ENCODE measurements at regions not wholly inside any gene's neighbourhood (a gene's known extent, or its start where the extent isn't known, plus 50 kb on each side); places are given as distances from the start of the nearest gene placed in this dataset.

- DNase-seq (ENCODE audit: low read depth, low spot score) = no peak
- H3K4me3 ChIP-seq (ENCODE audit: low read depth, low read length) = no peak overlapping the region
- TF ChIP-seq, protein P1, sequence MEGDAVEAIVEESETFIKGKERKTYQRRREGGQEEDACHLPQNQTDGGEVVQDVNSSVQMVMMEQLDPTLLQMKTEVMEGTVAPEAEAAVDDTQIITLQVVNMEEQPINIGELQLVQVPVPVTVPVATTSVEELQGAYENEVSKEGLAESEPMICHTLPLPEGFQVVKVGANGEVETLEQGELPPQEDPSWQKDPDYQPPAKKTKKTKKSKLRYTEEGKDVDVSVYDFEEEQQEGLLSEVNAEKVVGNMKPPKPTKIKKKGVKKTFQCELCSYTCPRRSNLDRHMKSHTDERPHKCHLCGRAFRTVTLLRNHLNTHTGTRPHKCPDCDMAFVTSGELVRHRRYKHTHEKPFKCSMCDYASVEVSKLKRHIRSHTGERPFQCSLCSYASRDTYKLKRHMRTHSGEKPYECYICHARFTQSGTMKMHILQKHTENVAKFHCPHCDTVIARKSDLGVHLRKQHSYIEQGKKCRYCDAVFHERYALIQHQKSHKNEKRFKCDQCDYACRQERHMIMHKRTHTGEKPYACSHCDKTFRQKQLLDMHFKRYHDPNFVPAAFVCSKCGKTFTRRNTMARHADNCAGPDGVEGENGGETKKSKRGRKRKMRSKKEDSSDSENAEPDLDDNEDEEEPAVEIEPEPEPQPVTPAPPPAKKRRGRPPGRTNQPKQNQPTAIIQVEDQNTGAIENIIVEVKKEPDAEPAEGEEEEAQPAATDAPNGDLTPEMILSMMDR (IDR thresholded peaks at IDR 0.05; ENCODE audit: low read depth, low read length) = no peak
- in situ Hi-C loops (cut with HindIII; ENCODE audit: low sequenced_read_pairs) = no loop called here
Measured at GRCh38 chr20:57932227-57932864, 222.5 kb upstream of the PMEPA1 start.

GRCh38 chr20:57930351-57930750 is 220.5 kb upstream of the PMEPA1 start:
- H3K4me3 ChIP-seq (ENCODE audit: low read depth, low read length) = no peak overlapping the region
- in situ Hi-C loops (cut with HindIII; ENCODE audit: low sequenced_read_pairs) = no loop called here
- DNase-seq (ENCODE audit: low read depth, low spot score) = no peak
- TF ChIP-seq, protein P1 (IDR thresholded peaks at IDR 0.05; ENCODE audit: low read depth, low read length) = no peak

DNA sequence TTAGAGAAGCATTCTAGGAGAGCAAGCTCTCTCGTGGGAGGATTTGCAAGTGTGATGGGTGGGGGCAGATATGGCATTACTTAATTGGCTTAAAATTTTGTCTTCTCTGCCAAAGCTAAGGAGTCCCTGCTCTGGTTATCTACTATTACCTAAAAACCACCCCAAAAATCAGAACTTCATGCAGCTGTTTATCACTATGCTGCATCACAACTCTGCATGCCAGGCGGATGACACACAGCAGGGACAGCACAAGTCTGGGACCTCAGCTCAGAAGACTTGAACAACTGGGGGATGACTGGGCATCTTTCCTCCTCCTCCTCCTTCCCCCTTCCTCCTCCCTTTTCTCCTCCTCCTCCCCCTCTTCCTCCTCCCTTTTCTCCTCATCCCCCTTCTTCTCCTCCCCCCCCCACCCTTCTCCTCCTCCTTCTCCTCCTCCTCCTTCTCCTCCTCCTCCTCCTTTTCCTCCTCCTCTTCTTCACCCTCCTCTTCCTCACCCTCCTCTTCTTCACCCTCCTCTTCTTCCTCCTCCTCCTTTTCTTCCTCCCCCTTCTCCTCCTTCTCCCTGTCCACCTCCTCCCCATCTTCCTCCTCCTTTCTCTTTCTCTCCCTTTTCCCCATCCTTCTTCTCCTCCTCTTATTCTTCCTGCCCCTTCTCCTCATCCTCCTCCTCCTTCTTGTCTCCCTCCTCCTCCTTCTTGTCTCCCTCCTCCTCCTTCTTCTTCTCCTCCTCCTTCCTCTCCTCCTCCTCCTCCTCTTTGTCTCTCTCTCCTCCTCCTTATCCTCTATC is 218.6 kb upstream of the PMEPA1 start:
- TF ChIP-seq, protein P1 (IDR thresholded peaks at IDR 0.05; ENCODE audit: low read depth, low read length) = no peak
- peak; percentile 9 for DNase-seq (ENCODE audit: low read depth, low spot score)
- H3K4me3 ChIP-seq (ENCODE audit: low read depth, low read length) = no peak overlapping the region
- in situ Hi-C loops (cut with HindIII; ENCODE audit: low sequenced_read_pairs) = no loop called here

DNA sequence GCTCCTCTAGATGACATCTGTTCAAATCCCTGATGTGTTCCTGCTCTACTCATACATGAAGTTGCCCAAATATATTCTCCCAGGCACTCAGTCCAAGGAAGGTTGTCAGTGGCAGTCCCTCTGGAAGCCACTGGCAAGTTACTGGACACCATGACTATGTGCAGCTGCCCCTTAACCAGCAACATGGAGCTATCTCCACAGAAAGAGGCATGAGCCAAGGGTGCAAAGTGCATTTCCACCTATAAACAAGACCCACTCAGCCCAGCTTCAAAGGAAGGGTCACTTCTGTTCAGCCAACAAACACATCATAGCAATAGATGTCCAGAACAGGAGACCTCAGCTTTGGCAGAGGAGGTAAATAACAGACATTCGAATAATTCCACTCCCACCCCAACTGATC is 217.6 kb upstream of the PMEPA1 start:
- no peak for DNase-seq (ENCODE audit: low read depth, low spot score)
- TF ChIP-seq, protein P1 (IDR thresholded peaks at IDR 0.05; ENCODE audit: low read depth, low read length) = no peak
- no peak overlapping the region for H3K4me3 ChIP-seq (ENCODE audit: low read depth, low read length)
- in situ Hi-C loops (cut with HindIII; ENCODE audit: low sequenced_read_pairs) = no loop called here

DNA sequence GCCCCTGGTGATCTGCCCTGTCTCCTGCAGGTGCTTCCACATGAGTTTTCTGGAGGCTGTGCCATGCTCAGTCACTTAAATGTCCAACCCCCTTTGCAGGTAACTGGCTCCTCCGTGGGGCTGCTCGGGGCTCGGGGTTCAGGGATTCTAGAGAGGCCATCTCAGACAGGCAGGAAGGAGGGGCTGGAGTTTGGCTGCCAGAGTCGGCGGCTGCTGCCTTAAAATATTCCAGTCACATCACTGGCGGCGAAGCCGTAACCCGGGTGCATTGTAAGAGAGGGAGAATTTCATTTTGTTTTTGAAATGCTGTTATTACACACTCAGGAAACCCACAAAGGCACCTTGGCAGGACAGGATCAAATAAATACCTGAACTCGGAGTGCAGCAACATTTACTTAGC is 212.9 kb upstream of the PMEPA1 start:
- H3K4me3 ChIP-seq (ENCODE audit: low read depth, low read length) = no peak overlapping the region
- no peak for DNase-seq (ENCODE audit: low read depth, low spot score)
- in situ Hi-C loops (cut with HindIII; ENCODE audit: low sequenced_read_pairs) = no loop called here
- TF ChIP-seq, protein P1 (IDR thresholded peaks at IDR 0.05; ENCODE audit: low read depth, low read length) = no peak

DNA sequence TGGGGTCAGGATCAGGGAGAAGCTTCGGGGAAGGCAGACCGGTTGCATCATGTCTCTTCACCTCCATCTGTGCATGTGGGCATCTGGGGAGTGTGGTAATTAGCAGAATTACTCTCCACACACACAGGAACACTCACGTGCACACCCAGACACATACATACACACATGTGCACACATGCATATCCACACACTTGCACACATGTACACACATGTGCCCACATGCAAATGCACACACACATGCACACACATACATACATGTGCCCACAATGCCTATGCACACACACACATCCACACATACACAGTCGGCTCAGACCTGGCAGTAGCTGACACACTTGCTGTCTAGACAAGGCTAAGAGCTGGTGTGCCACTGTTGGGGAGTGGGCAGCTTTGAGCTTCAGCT is 212.3 kb upstream of the PMEPA1 start:
- in situ Hi-C loops (cut with HindIII; ENCODE audit: low sequenced_read_pairs) = no loop called here
- DNase-seq (ENCODE audit: low read depth, low spot score) = no peak

More for the DNA sequence above, 212.3 kb upstream of the PMEPA1 start:
- no peak overlapping the region for H3K4me3 ChIP-seq (ENCODE audit: low read depth, low read length)
- TF ChIP-seq, protein P1 (IDR thresholded peaks at IDR 0.05; ENCODE audit: low read depth, low read length) = no peak
